HG03575 (cell line): ENCODE measurements at regions not wholly inside any gene's neighbourhood (a gene's known extent, or its start where the extent isn't known, plus 50 kb on each side); places are given as distances from the start of the nearest gene placed in this dataset.
A peak's percentile ranks its signal among the peaks of the same experiment; 100 is the strongest.

Source experiments
- ATAC-seq: cut with Tn5 transposase; IDR thresholded peaks from one replicate; pipeline ENCODE4 v1.9.1; 2021; ENCODE audit not compliant: unreplicated experiment, insufficient number of reproducible peaks, low FRiP score; ENCODE audit errors: extremely low read depth

GRCh38 chr18:11553098-11553940 is 56.1 kb upstream of the SLC35G4 start:
- peak; percentile 66 for ATAC-seq

- no peak for ATAC-seq
Observed at GRCh38 chr18:11548916-11549551, 60.4 kb upstream of the SLC35G4 start.

GRCh38 chr18:11548396-11548795 is 61.0 kb upstream of the SLC35G4 start:
- no peak for ATAC-seq

DNA sequence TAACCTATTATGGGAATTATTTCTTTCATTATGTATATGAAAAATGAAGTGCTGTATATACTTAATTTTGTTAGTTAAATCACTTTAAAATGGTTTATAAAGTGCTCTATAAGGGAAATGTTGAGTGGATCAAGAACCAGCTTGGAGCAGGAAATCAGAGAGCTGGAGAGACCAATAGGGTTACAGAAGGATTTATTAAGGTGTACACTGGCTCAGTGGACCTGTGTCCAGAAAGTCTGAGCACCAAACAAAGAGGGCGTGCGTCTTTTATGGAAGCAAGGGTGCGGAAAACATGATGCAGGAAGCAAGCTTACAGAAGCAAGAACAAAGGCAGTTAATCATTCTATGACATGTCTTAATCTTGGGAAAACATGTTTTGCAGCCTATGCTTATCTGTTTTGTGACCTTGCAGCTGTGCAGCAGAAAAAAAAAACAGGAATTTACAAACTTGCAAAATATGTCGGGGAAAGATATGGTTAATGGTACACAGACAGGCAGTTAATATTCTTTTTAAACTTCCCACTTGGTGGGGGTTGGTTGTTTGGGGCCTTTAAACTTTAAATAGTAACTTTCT is 65.2 kb upstream of the SLC35G4 start:
- ATAC-seq: no peak

DNA sequence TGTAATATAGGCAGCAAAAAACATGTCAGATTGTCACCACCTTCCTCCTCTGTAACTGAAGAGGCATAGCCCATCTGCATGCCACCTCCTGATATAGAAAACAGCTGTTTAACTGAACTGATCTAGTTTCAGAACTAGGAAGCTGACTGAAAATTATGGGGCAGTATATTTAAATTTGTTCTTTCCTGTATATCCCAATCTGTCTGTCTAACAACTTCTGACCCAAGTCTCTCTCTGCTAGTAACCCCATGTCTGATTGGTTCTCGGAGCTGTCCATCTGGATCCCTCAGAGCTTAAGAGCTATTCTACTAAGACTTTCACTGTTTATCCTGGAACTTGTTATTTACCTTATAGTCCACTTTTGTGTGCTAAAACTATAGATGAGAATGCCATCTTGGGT is 68.2 kb upstream of the SLC35G4 start:
- no peak for ATAC-seq

DNA sequence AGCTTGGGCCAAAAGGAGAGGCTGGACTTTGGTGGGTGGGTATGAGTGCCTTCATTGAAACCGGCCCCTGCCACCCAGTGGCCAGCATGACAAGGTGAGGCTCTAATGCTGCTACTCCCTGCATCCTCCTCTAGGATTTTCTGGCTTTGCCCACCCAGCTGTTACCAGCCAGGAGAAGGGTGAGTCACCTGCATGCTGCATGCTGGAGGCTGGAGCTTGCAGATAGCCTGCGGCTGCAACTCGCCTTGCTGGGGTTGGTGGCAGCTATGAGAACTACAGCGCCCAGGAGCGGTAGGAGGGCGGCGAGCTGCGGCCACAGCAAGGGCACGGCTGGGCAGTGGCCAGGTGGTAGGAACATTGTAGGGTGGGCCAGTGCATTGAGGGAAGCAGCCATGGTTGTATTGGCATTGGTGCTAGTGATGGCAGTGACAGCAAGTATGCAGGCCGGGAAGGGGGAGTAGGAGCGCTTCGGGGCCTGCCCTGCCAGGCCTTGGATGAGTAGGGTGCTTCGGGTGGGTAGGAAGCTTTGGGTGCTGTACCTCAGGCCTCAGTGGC is 75.4 kb upstream of the SLC35G4 start:
- ATAC-seq: no peak

DNA sequence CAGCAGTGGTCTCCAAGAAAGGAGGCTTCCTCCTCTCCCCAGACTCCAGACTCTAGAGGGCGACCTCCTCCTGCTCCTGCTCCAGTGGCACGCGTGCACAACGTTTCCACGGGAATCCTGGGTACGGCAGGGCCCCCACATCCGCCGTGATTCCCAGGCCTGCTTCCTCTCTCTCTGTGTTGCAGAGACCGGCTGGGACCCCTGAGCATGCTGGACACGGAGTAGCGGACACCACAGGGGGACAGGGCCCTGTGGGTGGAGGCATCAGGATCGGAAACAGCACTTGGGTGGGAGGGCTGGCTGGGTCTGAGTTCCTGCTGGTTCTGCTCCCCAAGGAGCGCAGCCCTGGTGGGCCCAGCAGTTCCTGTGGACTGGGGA is 75.9 kb upstream of the SLC35G4 start:
- no peak for ATAC-seq

DNA sequence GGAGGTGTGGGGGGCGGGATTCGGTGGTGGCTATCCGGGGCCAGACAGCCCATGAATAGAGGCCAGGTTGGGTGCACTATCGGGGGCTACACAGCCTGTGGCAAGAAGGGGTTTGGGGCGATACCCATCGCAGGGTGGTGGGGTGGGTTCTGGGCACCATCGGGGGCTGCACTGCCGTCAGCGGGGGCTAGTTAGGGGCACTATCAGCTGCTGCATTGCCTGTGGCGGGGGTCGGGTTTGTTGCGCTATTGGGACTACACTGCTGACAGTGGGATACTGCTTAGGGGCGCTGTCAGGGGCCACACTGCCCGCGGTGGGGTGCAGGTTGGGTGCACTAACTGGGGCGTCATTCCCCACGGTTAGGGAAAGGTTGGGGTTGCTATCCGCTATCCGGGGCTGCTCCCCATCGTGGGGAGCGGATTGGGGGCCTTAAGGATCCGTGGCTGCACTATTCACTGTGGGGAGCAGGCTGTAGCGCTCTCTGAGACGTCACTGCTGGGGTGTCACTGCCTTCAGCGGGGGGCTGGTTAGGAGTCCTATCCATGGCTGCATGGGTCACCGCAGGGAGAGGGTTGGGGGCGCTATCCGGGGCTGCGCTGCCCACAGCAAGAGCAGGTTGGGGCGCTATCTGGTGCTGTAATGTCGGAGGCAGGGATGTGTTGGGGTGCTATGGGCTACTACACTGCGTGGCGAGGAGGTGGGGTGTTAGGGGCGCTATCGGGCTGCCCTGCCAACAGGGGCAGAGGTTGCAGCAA is 76.5 kb upstream of the SLC35G4 start:
- no peak for ATAC-seq

GRCh38 chr18:11529081-11529480 is 80.3 kb upstream of the SLC35G4 start:
- no peak for ATAC-seq

DNA sequence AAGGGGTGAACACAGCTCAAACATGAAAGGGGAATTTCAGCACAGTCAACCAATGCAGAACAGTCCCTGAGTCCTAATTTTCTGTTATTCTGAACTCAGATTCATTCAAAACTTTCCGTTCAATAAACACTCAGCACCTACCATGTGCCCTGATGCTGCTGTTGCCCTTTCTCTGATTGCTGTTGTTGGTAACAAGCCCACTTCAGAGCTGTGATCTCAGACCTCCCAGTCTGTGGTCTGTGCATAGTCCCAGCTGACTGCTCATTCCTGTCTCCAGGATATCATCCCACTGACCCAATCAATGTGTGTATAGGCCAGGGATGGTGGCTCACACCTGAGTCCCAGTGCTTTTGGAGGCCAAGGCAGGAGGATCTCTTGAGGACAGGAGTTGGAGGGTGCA is 82.7 kb upstream of the SLC35G4 start:
- no peak for ATAC-seq

GRCh38 chr18:11523804-11524203 is 85.6 kb upstream of the SLC35G4 start:
- no peak for ATAC-seq

DNA sequence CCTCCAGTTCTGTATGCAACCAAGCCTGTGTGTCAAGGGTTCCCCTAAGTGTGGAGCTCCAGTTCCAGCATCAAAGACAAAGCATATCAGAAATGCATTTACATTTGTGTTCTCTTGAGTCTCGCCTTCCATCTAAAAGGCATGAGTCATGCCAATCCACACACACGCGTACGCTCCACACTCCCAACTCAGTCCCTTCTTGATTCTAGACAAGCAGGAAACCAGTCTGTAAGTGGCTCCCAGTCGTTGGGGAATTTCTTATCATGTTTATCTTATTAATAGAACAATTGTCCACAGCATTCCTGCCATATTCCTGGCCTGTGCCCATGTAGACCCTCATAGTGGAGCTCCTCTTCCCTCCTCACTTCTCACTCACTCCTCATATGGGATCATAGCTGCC is 86.4 kb upstream of the SLC35G4 start:
- no peak for ATAC-seq

GRCh38 chr18:11521853-11522252 is 87.5 kb upstream of the SLC35G4 start:
- ATAC-seq: no peak

DNA sequence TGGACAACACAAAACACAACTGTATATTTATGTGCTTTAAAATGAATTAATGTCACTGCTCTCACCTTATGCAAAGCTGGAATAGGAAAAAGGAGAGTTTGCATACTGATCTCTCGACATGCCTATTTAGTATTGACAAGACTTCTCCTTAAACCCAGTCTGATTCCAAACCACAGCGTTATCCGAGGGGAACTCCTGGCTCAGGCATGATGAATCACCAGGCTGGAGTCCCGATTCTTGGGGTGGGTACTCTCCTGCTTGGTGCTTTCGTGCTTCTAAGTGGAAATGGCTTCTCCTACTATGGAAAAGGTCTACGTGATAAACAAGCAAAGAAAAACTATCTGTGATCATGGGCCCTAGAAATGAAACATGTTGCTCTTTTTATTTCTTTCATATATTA is 88.9 kb upstream of the SLC35G4 start:
- ATAC-seq: no peak

DNA sequence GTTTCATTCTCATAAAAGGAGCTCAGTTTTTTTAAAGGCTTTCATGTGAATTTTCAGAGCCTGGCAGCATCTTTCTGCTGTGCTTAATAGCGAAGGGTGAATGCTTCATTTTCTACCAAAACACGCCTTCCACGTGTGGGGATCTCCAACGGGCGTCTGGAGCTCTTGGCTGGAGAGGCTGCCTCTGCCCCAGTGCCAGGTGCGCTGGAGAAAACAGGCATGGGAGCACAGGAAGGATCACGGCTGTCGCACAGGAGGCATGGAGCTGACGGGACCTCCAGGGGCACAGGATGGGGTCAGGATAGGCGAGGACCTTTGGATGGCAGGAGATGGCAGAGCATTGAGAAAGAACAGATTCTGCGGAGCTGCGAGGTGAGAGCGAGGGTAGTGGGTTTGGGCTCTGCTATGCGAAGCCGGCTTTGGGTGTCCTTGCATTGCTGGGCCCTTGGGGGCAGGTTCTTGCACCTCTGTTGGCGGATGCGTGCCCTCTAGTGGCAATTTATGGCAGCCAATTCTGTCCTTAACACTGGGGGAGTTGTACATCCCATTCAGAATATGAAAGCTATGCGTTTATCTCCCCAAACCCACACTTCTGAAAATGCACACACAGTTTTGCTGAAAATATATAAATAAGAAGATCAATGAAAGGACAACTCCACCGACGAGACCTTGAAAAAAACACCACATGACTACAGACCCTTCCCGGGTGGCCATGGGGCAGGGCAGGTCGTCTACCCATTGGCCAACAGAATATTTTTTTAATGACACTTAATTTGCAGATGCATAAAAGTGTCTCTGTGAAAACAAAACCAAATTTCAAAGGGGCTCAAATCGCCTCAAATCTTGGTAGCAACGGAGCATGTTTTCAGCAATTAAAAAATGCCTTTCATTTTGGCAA is 90.4 kb upstream of the SLC35G4 start:
- ATAC-seq: no peak

GRCh38 chr18:11517704-11518103 is 91.7 kb upstream of the SLC35G4 start:
- no peak for ATAC-seq

- no peak for ATAC-seq
Observed at GRCh38 chr18:11516751-11517503, 92.5 kb upstream of the SLC35G4 start.

DNA sequence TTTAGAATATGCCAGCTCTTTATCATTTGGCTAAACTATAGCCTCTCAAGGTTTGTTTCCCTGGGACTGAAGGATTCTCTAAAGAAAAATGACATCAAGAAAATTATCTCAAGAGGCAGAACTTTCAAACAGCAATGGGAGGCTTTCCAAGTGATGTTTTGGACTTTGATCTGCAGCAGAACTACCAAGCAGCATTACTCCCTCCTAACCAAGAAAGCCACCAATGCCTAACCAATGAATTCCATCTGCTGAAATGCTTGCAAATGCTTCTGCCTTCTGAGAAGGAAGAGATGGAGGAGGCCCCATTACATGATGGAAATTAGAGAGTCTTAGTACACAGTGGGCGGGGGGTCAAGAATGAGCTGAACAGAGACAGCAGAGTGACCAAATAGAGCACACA is 95.1 kb upstream of the SLC35G4 start:
- no peak for ATAC-seq
